ENCODE measurements at regions not wholly inside any gene's neighbourhood (a gene's known extent, or its start where the extent isn't known, plus 50 kb on each side); places are given as distances from the start of the nearest gene placed in this dataset.

GRCh38 chr18:32548688-32549087 is 78.0 kb upstream of the GAREM1 start:
- no peak for TF ChIP-seq POLR2A (IDR thresholded peaks at IDR 0.05; ENCODE audit: extremely low read depth, insufficient read length)
- no peak for TF ChIP-seq CTCF (IDR thresholded peaks at IDR 0.05; ENCODE audit: low read depth, low read length)
